Right atrium auricular region (tissue), 2 donors: ENCODE measurements at regions not wholly inside any gene's neighbourhood (a gene's known extent, or its start where the extent isn't known, plus 50 kb on each side); places are given as distances from the start of the nearest gene placed in this dataset.
"Not testable (repeated sequence)": the region's sequence is repeated elsewhere in the genome, so short reads cannot be mapped to it uniquely, and the experiment has no call there.

Source experiments
- DNase-seq: peaks from one replicate; pipeline ENCODE4 v3.0.0-alpha.2; 2019; ENCODE audit warnings: low spot score
- H3K27ac ChIP-seq, 2 donors: fragments of 200-600 bp; sonication (generic); 1 replicate in 1 of 2; 2 replicates in 1 of 2; pipeline ENCODE4 v1.5.1; 2016 to 2019
- H3K27me3 ChIP-seq, 2 donors: fragments of 200-600 bp; sonication (generic); one replicate each; pipeline versions ENCODE4 v1.5.1 to v1.6.0; 2017 to 2019
- H3K36me3 ChIP-seq: fragments of 200-600 bp; sonication (generic); one replicate; pipeline ENCODE4 v1.5.1; 2016
- H3K4me1 ChIP-seq, 2 donors: fragments of 200-600 bp; sonication (generic); one replicate each; pipeline versions ENCODE4 v1.5.1 to v1.6.0; 2017 to 2019
- H3K4me3 ChIP-seq, 2 donors: fragments of 200-600 bp; sonication (generic); 1 replicate in 1 of 2; 2 replicates in 1 of 2; pipeline ENCODE4 v1.5.1; 2017 to 2019; ENCODE audit warnings: mild to moderate bottlenecking in 1 of 2, moderate library complexity in 1 of 2
- H3K9me3 ChIP-seq, 2 donors: fragments of 200-600 bp; sonication (generic); one replicate each; pipeline ENCODE4 v1.5.1; 2019
- CTCF ChIP-seq, 2 donors: fragments of 200-600 bp; sonication (generic); IDR thresholded peaks; one replicate each; pipeline ENCODE4 v1.5.1; 2019; ENCODE audit warnings: antibody characterized with exemption in 2 of 2

DNA sequence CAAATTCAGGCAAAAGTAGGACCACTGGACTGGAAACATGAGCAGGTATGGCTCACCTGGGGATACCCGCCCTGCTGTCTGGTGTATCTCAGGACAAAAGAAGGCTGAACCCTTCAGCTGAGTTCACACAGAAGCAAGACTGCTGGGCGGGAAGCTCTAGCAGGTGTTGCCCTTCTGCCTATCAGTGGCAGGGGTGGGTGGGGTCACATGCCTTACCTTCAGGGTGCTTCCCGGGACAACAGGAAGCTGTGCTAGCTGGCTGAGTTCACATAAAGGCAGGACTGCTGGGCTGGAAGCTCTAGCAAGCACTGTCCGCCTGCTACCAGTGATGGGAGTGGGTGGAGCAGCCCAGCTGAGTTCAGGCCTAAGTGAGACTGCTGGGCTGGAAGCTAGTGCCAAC is 498.8 kb upstream of the ZNF608 start:
- H3K27me3 ChIP-seq, result no peaks in the 10 kb centered on the region
- no peaks in the 10 kb centered on the region for H3K36me3 ChIP-seq
- H3K4me1 ChIP-seq, result no peaks in the 10 kb centered on the region
- H3K27ac ChIP-seq, result no peak overlapping the region
- H3K9me3 ChIP-seq, result peaks cover 0 to 7% of the 10 kb centered on the region in 2 donors
- TF ChIP-seq CTCF (IDR thresholded peaks at IDR 0.05), result no peak
- DNase-seq, result no peak
- H3K4me3 ChIP-seq, result no peak overlapping the region

- Histone ChIP-seq H3K36me3 (no peaks in the 10 kb centered on the region), H3K27ac (no peak overlapping the region), H3K4me1 (no peaks in the 10 kb centered on the region), H3K27me3 (no peaks in the 10 kb centered on the region), H3K4me3 (no peak overlapping the region), H3K9me3 (peaks cover 1 to 17% of the 10 kb centered on the region in 2 donors)
- DNase-seq, result no peak
- no peak for TF ChIP-seq CTCF (IDR thresholded peaks at IDR 0.05)
Measured at GRCh38 chr5:125249400-125249799, 503.0 kb upstream of the ZNF608 start.

DNA sequence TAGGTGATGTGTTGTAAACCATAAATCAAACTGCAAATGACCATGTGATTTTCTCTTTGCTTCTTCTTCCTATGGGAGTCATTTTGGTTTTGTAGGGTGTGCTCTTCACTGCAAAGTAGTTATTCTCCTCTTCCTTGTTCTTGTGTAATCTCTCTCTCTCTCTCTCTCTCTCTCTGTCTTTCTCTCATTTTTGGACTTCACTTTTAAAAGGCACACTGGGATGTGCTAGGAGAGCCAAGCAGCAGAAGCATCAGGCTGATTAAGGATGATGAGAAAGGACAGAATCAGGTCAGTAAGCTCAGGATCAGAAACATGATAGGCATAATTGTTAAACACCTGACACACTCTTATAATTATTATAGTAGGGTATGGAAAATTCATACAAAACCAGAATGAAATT is 505.3 kb upstream of the ZNF608 start:
- no peak for TF ChIP-seq CTCF (IDR thresholded peaks at IDR 0.05)
- H3K4me1 ChIP-seq, result no peaks in the 10 kb centered on the region
- no peaks in the 10 kb centered on the region for H3K27me3 ChIP-seq
- DNase-seq, result no peak
- no peaks in the 10 kb centered on the region for H3K36me3 ChIP-seq
- H3K4me3 ChIP-seq, result no peak overlapping the region
- no peak overlapping the region for H3K27ac ChIP-seq
- H3K9me3 ChIP-seq, result peaks cover 3 to 21% of the 10 kb centered on the region in 2 donors

- DNase-seq, H3K36me3 ChIP-seq, H3K27me3 ChIP-seq, H3K27ac ChIP-seq, H3K4me3 ChIP-seq, H3K4me1 ChIP-seq: not testable (repeated sequence)
- peaks cover 3 to 13% of the 10 kb centered on the region in 2 donors for H3K9me3 ChIP-seq
Measured at GRCh38 chr5:125253634-125254033, 507.2 kb upstream of the ZNF608 start.

DNA sequence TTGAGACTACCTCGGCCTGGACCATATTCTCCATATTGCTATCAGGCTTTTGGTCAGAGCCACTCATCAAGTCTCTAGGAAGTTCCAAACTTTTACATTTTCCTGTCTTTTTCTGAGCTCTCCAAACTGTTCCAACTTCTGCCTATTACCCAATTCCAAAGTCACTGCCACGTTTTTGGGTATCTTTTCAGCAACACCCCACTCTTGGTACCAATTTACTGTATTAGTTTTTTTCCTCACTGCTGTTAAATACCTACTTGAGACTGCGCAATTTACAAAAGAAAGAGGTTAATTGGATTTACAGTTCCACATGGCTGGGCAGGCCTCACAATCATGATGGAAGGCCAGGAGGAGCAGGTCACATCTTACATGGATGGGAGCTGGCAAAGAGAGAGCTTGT is 507.8 kb upstream of the ZNF608 start:
- no peaks in the 10 kb centered on the region for H3K36me3 ChIP-seq
- TF ChIP-seq CTCF (IDR thresholded peaks at IDR 0.05), result no peak

GRCh38 chr5:125256296-125256695 is 509.9 kb upstream of the ZNF608 start:
- peaks cover 0 to 8% of the 10 kb centered on the region in 2 donors for H3K4me1 ChIP-seq
- no peak for TF ChIP-seq CTCF (IDR thresholded peaks at IDR 0.05)
- H3K27ac ChIP-seq, result peak overlapping the region in 1 of 2 donors; percentile 79
- no peaks in the 10 kb centered on the region for H3K36me3 ChIP-seq
- no peak for DNase-seq
- H3K27me3 ChIP-seq, result no peaks in the 10 kb centered on the region
- peaks cover 3 to 13% of the 10 kb centered on the region in 2 donors for H3K9me3 ChIP-seq
- no peak overlapping the region for H3K4me3 ChIP-seq

More for the DNA sequence above, 507.8 kb upstream of the ZNF608 start:
- peaks cover 3 to 13% of the 10 kb centered on the region in 2 donors for H3K9me3 ChIP-seq
- H3K27me3 ChIP-seq, result no peaks in the 10 kb centered on the region
- H3K4me3 ChIP-seq, result no peak overlapping the region
- no peak for DNase-seq
- no peak overlapping the region for H3K27ac ChIP-seq
- H3K4me1 ChIP-seq, result peaks cover 0 to 8% of the 10 kb centered on the region in 2 donors
